ENCODE measurements at regions not wholly inside any gene's neighbourhood (a gene's known extent, or its start where the extent isn't known, plus 50 kb on each side); places are given as distances from the start of the nearest gene placed in this dataset.

- DNase-seq (ENCODE audit: low spot score), result no peak
- TF ChIP-seq, protein P1, sequence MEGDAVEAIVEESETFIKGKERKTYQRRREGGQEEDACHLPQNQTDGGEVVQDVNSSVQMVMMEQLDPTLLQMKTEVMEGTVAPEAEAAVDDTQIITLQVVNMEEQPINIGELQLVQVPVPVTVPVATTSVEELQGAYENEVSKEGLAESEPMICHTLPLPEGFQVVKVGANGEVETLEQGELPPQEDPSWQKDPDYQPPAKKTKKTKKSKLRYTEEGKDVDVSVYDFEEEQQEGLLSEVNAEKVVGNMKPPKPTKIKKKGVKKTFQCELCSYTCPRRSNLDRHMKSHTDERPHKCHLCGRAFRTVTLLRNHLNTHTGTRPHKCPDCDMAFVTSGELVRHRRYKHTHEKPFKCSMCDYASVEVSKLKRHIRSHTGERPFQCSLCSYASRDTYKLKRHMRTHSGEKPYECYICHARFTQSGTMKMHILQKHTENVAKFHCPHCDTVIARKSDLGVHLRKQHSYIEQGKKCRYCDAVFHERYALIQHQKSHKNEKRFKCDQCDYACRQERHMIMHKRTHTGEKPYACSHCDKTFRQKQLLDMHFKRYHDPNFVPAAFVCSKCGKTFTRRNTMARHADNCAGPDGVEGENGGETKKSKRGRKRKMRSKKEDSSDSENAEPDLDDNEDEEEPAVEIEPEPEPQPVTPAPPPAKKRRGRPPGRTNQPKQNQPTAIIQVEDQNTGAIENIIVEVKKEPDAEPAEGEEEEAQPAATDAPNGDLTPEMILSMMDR (IDR thresholded peaks at IDR 0.05), result no peak
- ATAC-seq (ENCODE audit: low FRiP score), result no peak
Observed at GRCh38 chr4:104756837-104757236, 262.1 kb upstream of the CXXC4 start.

DNA sequence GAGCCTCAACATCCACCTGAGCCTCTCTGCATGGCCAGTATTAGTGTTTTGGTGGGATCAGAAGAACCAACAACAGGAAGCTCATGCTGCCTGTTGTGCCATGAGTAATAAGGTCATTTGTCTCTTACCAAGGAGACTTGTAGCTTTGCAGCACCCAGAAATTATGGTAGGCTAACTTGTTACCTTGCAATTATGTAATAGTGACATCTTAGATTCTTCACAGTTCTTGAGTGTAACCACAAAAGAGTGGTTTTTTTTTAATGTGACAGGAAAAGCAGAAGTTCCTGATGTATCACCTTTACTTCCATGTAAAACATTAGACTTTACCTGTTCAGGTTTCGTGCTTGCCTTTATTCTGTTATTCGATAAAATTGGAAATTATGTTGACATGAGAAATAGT, 263.9 kb upstream of the CXXC4 start:
- TF ChIP-seq, protein P1 (IDR thresholded peaks at IDR 0.05), result no peak
- ATAC-seq (ENCODE audit: low FRiP score) (no peak), DNase-seq (ENCODE audit: low spot score) (no peak)

GRCh38 chr4:104763554-104764222, 269.0 kb upstream of the CXXC4 start:
- TF ChIP-seq, protein P1 (IDR thresholded peaks at IDR 0.05), result no peak
- ATAC-seq (ENCODE audit: low FRiP score) (no peak), DNase-seq (ENCODE audit: low spot score) (no peak)

GRCh38 chr4:104766676-104767075, 272.0 kb upstream of the CXXC4 start:
- TF ChIP-seq, protein P1 (IDR thresholded peaks at IDR 0.05), result no peak
- DNase-seq (ENCODE audit: low spot score) (no peak), ATAC-seq (ENCODE audit: low FRiP score) (no peak)

- TF ChIP-seq, protein P1 (IDR thresholded peaks at IDR 0.05), result no peak
- ATAC-seq (ENCODE audit: low FRiP score) (no peak), DNase-seq (ENCODE audit: low spot score) (no peak)
Observed at GRCh38 chr4:104772849-104773248, 278.2 kb upstream of the CXXC4 start.

GRCh38 chr4:104795264-104795939, 300.7 kb upstream of the CXXC4 start:
- DNase-seq (ENCODE audit: low spot score), result no peak
- TF ChIP-seq, protein P1 (IDR thresholded peaks at IDR 0.05), result no peak
- ATAC-seq (ENCODE audit: low FRiP score), result no peak

DNA sequence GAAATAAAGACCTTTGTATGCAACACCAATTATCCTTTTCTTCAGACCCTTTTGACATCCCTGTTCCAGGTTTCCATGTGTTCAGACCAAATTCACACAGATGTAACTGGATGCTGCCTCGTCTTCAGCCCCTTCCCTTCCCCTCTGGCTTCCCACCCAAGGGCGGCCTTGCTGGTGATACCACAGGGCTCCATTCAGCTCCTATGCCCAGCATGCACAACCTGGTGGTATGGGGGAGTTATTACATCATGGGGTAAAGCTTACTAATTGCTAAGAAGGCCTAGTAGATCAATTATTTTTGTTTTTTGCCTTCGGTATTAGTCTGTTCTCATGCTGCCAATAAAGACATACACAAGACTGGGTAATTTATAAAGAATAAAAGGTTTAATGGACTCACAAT, 317.0 kb upstream of the CXXC4 start:
- DNase-seq (ENCODE audit: low spot score), result no peak
- ATAC-seq (ENCODE audit: low FRiP score), result no peak
- TF ChIP-seq, protein P1 (IDR thresholded peaks at IDR 0.05), result no peak

Data from omental fat pad (tissue), 3 donors.